Erythroblast (primary cell): ENCODE measurements at regions not wholly inside any gene's neighbourhood (a gene's known extent, or its start where the extent isn't known, plus 50 kb on each side); places are given as distances from the start of the nearest gene placed in this dataset.

Experiments
- GATA1 ChIP-seq: IDR thresholded peaks from 2 replicates; pipeline ENCODE4 v1.6.1; 2011; ENCODE audit warnings: low read depth, mild to moderate bottlenecking, control low read depth, low read length, moderate library complexity
- POLR2A ChIP-seq: IDR thresholded peaks from 2 replicates; pipeline ENCODE4 v1.6.1; 2011; ENCODE audit warnings: mild to moderate bottlenecking, low read length

- TF ChIP-seq POLR2A (no peak), GATA1 (no peak)
Observed at GRCh38 chr6:120395784-120396183, 938.5 kb downstream of the TBC1D32 start.
